Limb (tissue), 2 donors: ENCODE measurements at regions not wholly inside any gene's neighbourhood (a gene's known extent, or its start where the extent isn't known, plus 50 kb on each side); places are given as distances from the start of the nearest gene placed in this dataset.
A peak's percentile ranks its signal among the peaks of the same experiment; 100 is the strongest.

Source experiments
- DNase-seq, 2 donors: peaks; one replicate each; pipeline ENCODE4 v3.0.0-alpha.2; 2016; ENCODE audit errors: extremely low spot score in 2 of 2

DNA sequence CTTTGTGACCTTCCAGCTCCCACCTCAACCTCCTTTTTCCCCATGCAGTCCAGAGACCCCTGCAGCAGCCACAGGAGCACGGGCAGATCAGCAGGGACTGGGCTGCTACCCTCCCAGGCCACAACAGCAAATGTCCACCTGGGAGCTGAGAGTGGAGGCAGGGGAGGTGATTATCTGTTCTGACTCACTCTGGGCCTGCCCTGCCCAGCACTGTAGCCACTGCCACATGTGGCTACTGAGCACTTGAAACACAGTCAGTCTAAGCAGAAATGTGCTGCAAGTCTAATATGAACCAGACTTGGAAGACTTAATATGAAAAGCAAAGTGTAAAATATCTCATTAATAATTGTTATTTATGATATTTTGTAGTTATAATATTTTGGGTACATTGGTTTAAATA is 148.9 kb upstream of the VANGL1 start:
- DNase-seq, result no peak

DNA sequence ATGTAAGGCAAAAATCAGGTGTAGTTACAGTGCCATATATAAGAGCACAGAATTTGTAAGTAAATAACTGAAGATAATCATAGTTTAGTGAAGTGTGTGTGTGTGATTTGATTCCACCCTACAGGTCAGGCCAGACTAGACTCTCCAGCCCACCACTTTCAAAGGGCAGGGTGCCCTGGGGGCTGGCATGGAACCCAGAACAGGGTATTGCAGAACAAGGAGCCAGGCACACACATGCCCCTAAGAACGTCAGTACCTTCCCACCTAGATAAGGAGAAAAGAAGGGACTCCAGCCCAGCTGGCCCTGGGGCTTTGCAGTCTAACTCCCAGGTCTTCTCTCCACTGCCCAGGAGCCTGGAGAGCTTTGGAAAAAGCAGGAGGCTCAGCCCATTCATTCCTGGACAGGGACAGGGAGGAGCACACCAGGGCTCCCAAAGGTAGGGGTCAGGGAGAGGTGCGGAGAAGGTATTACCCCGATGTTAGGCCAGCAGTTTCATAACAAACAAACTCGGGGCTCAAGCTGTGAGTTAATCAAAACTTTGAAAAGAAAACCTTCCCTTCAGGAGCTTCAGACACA is 149.7 kb upstream of the VANGL1 start:
- no peak for DNase-seq

- DNase-seq, result no peak
Observed at GRCh38 chr1:115491298-115492018, 150.3 kb upstream of the VANGL1 start.

GRCh38 chr1:115479055-115479482 is 141.0 kb upstream of the NGF start:
- DNase-seq, result peak in 1 of 2 donors; percentile 51

GRCh38 chr1:115477071-115477470 is 139.0 kb upstream of the NGF start:
- no peak for DNase-seq

- DNase-seq, result no peak
Observed at GRCh38 chr1:115476616-115477015, 138.6 kb upstream of the NGF start.

DNA sequence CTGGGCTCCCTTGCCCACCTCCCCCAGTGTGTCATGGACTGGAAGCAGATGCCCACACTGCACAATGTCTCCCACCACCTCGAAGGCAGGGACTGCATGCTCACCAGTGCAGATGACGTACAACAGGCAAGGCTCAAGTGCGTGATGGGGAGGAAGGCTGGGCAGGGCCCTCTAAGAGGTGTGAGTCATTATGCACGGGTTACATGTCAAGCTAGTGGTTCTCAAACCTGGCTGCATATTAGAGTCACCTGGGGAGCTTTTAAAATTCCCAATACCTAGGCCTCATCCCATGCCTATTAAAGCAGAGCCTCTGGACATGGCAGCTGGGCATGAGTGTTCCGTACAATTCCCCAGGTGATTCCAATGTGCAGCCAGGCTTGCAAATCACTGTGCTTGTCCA is 137.9 kb upstream of the NGF start:
- DNase-seq, result no peak

- DNase-seq, result peak in 1 of 2 donors; percentile 14
Observed at GRCh38 chr1:115475252-115475651, 137.2 kb upstream of the NGF start.

- DNase-seq, result peak in 1 of 2 donors; percentile 10
Observed at GRCh38 chr1:115473986-115474565, 136.0 kb upstream of the NGF start.

- peak in 1 of 2 donors; percentile 59 for DNase-seq
Observed at GRCh38 chr1:115469703-115470476, 131.8 kb upstream of the NGF start.

DNA sequence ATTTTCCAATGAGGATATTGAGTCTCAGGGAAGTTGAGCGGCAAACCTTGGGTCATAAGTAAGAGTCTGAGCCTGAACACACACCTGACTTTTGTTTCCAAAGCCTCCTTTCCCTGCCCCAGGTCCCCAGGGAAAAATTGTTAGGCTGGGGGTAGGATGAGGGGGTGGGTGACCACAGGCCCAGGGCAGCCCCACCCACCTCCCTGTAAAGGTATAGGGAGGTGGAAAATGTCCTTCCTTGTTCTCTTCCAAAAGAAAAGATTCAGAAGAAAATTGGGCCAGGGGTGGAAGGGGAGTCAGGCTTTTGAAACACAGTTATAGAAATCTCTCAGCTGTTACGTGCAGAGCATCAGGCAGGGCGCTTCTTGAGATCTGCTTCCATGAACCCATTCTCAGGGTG is 129.7 kb upstream of the NGF start:
- peak in 1 of 2 donors; percentile 17 for DNase-seq

DNA sequence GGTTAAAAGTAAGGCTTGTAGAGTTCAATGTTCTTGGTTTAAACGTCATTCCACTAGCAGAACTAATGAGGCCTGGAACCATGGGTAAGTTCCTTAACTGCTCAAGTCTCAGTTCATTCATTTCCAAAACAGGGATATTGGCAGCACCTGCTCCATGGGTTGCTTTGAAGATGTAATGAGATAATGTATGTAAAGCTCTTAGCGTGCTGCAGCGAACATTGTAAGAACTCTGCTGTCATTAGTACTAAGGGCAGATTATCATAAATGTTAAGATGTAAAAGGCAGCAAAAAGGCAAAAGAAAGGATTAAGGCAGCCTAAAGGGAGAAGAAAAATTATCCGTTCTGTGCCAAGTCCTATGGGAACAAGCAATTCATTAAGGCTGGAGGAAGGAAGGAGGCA is 129.1 kb upstream of the NGF start:
- peak in 1 of 2 donors; percentile 10 for DNase-seq

DNA sequence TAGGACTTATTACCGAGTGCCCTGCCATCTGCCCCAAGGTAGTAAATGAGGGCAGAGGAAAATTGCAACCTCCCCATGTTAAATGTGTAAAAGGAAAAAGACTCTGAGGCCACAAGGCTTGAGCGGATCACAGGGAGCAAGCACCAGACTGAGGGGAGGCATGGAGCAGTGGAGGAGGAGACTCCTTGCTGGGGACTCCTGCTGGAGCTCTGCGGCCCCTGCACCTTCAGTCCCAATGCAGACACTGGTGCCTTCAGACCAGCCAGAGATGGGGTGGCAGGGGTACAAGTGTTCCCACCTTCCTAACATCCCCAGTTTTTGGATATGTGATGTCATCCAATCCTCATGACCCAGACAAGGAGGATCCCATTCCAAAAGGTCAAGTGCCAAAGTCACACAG is 128.4 kb upstream of the NGF start:
- DNase-seq, result no peak

GRCh38 chr1:115465802-115466363 is 127.8 kb upstream of the NGF start:
- DNase-seq, result no peak

GRCh38 chr1:115463347-115463746 is 125.3 kb upstream of the NGF start:
- peak in 1 of 2 donors; percentile 5 for DNase-seq

GRCh38 chr1:115462566-115463076 is 124.6 kb upstream of the NGF start:
- DNase-seq, result peak in 1 of 2 donors; percentile 1

DNA sequence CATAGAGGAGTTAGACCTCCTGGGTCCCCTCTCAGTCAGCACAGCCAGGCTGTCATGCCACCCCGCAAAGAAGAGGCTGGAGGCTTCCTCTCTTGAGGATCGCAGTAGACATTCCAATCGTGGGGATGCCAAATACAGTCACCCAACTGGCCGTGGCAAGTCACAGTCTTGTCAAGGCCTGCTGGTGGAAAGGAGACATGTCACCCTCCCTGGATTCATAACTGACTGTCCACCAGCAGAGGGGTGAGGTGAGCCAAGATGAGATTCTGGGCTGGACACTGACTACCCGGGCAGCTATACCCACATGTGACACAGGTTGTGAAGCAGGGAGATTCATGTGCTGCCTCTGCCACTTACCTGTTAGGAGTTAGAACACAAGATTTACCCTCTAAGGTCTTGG is 123.5 kb upstream of the NGF start:
- DNase-seq, result peak in 1 of 2 donors; percentile 9

- DNase-seq, result no peak
Observed at GRCh38 chr1:115459161-115459560, 121.1 kb upstream of the NGF start.

DNA sequence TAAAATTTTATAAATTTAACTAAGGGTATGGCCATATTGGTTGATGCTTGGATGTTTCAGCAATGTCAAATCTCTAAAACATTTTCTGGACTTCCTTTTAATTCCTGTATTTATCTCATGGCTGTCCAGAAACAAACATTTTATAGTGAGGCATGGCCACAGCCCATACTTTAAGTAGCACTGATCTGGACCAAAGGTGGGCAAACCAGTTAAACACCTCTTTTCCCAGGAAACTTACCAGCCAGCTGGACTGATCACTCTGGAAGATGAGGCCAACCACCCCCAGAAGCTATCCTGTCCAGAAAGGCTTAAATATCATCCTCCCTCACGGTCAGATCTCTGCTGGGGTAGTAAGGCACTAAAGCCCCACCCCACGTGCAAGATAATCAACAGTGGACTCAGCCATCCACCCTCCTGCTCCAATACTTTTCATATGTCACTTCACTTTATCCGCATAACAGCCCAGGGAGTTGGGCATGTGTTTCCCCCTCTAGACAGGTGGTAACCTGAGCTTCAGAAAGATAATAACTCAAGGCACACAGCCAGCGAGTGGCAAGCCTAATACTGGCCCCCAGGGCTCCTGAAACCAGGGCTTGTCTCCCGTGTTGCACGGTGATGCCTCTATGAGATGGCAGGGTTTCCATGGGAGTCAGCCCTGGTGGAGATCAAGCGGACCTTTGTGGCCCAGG is 120.5 kb upstream of the NGF start:
- DNase-seq, result no peak

DNA sequence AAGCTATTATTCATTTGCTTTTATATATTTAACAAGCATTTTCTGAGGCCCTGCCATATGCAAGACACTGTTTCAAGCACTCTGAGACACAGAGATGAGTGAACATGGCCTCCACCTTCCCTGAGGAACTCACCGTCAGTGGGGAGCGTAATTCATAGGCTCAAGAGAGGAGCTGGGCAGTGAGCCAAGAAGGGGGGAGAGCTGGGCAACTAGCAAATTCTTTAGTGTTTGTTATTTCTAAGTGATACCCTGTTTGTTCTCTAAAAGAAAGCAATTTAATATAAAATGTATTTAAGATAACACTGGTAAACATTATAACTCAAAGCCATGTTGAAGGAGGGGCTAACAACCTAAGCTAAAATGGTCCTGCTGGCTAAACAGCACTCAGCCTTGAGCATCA is 119.2 kb upstream of the NGF start:
- no peak for DNase-seq

DNA sequence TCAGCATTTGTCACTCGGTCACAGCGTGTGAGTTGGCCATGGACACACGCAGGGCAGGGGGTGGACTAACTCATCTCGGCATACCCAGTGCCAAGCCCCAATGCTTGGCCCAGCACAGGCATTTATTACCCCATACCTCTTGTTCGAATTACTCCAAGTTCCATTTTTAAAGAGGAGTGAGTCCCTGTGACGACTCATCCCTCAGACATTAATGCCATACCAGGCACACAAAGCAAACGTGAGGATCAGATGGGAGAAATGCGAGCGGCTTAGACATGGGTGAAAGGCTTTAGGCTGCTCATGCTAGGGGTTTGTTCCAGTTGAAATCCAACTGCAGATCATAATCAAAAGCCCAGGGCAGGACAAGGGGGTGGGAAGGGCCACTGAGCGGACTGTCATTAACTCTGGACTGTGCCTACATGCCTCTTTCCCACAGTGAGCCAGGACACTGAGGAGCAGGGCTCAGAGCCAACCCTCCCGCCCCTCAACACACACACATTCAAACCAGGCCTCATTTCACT is 118.5 kb upstream of the NGF start:
- peak in 1 of 2 donors; percentile 43 for DNase-seq
